ENCODE measurements at regions not wholly inside any gene's neighbourhood (a gene's known extent, or its start where the extent isn't known, plus 50 kb on each side); places are given as distances from the start of the nearest gene placed in this dataset.

- TF ChIP-seq, protein P1, sequence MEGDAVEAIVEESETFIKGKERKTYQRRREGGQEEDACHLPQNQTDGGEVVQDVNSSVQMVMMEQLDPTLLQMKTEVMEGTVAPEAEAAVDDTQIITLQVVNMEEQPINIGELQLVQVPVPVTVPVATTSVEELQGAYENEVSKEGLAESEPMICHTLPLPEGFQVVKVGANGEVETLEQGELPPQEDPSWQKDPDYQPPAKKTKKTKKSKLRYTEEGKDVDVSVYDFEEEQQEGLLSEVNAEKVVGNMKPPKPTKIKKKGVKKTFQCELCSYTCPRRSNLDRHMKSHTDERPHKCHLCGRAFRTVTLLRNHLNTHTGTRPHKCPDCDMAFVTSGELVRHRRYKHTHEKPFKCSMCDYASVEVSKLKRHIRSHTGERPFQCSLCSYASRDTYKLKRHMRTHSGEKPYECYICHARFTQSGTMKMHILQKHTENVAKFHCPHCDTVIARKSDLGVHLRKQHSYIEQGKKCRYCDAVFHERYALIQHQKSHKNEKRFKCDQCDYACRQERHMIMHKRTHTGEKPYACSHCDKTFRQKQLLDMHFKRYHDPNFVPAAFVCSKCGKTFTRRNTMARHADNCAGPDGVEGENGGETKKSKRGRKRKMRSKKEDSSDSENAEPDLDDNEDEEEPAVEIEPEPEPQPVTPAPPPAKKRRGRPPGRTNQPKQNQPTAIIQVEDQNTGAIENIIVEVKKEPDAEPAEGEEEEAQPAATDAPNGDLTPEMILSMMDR (IDR thresholded peaks at IDR 0.05), result no peak
- TF ChIP-seq POLR2A (IDR thresholded peaks at IDR 0.05), result no peak
- no peak for TF ChIP-seq POLR2AphosphoS5 (IDR thresholded peaks at IDR 0.05)
- no peak for TF ChIP-seq EP300 (IDR thresholded peaks at IDR 0.05)
These were observed 117.7 kb upstream of the GRM7 start for GRCh38 chr3:6743067-6743720.
